ENCODE measurements at regions not wholly inside any gene's neighbourhood (a gene's known extent, or its start where the extent isn't known, plus 50 kb on each side); places are given as distances from the start of the nearest gene placed in this dataset.

GRCh38 chr9:108186642-108187395 is 669.0 kb downstream of the ACTL7B start:
- ATAC-seq (ENCODE audit: low FRiP score) (no peak), DNase-seq (ENCODE audit: low spot score) (no peak)
- TF ChIP-seq, protein P1, sequence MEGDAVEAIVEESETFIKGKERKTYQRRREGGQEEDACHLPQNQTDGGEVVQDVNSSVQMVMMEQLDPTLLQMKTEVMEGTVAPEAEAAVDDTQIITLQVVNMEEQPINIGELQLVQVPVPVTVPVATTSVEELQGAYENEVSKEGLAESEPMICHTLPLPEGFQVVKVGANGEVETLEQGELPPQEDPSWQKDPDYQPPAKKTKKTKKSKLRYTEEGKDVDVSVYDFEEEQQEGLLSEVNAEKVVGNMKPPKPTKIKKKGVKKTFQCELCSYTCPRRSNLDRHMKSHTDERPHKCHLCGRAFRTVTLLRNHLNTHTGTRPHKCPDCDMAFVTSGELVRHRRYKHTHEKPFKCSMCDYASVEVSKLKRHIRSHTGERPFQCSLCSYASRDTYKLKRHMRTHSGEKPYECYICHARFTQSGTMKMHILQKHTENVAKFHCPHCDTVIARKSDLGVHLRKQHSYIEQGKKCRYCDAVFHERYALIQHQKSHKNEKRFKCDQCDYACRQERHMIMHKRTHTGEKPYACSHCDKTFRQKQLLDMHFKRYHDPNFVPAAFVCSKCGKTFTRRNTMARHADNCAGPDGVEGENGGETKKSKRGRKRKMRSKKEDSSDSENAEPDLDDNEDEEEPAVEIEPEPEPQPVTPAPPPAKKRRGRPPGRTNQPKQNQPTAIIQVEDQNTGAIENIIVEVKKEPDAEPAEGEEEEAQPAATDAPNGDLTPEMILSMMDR (IDR thresholded peaks at IDR 0.05) = no peak

DNA sequence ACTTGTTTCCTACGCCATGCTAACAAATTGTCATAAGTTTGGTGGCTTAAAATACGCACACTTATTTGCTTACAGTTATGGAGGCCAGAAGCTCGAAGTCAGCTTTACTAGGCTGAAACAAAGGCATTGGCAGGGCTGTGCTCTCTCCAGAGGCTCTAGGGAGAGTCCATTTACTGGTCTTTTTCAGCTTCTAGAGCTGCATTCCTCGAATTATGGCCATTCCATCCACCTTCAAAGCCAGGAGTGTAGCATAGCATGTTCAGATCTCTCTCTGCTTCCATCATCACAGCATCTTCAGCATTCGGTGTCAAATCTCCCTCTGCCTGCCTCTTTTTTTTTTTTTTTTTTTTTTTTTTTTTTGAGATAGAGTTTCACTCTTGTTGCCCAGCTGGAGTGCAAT is 670.2 kb downstream of the ACTL7B start:
- TF ChIP-seq, protein P1 (IDR thresholded peaks at IDR 0.05) = no peak
- ATAC-seq (ENCODE audit: low FRiP score) (no peak), DNase-seq (ENCODE audit: low spot score) (no peak)

GRCh38 chr9:108184941-108185340 is 670.8 kb downstream of the ACTL7B start:
- TF ChIP-seq, protein P1 (IDR thresholded peaks at IDR 0.05) = no peak
- no peak for DNase-seq (ENCODE audit: low spot score)
- peak; percentile 64 for ATAC-seq (ENCODE audit: low FRiP score)

DNA sequence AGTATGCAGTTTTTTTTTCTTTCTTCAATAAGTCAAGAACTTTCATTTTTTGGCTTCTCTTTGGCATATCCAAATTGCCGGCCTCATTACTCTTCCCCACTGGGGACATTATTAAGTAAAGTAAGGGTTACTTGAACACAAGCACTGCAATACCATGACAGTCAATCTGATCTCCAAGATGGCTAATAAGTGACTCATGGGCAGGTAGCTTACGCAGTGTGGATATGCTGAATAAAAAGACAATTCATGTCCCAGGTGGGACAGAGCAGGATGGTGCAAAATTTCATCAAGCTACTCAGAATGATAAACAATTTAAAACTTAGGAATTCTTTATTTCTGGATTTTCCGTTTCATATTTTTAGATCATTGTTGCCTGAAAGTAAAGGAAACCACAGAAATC is 671.8 kb downstream of the ACTL7B start:
- DNase-seq (ENCODE audit: low spot score) (no peak), ATAC-seq (ENCODE audit: low FRiP score) (no peak)
- TF ChIP-seq, protein P1 (IDR thresholded peaks at IDR 0.05) = no peak

DNA sequence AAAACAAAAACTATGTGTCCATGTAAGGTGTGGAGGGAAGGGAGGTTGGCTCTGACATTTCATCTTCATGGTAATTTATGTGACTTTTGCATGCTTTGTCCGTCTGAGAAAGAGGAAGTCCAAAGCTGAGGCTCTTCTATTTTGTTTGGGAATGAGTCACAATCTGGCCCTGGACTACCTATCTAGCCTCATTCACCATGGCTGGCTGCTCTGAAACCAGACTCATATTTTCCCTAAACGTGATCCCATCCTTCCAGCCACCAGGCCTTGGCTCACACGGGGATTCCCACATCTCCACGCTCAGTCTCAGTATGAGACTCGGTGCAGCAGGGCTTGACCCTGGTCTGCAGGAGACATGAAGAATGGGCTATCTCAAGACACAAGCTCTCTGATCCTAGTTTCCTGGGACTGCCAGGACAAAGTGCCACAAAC is 672.8 kb downstream of the ACTL7B start:
- ATAC-seq (ENCODE audit: low FRiP score) = no peak
- TF ChIP-seq, protein P1 (IDR thresholded peaks at IDR 0.05) = no peak
- DNase-seq (ENCODE audit: low spot score) = no peak

GRCh38 chr9:108182270-108182669 is 673.5 kb downstream of the ACTL7B start:
- TF ChIP-seq, protein P1 (IDR thresholded peaks at IDR 0.05) = no peak
- DNase-seq (ENCODE audit: low spot score) = no peak
- no peak for ATAC-seq (ENCODE audit: low FRiP score)

DNA sequence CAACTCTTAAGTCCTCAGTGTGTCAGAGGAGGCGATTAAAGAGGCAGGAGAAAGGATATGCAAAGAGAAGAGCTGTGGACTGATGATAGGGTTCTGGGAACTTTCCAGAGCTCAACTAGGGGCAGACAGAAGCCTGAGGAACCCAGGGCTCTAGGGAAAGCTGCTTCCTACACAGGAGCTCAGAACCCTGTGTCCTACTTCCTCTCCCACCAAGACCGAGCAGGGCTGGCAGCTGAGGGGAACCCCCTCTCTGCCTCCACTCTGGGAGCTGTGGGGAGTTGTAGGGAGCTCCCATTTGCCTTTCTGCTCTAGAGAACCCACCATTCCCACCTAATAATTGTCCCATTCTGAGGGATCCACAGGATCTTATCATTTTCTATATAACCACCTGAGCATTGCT is 674.3 kb downstream of the ACTL7B start:
- TF ChIP-seq, protein P1 (IDR thresholded peaks at IDR 0.05) = no peak
- DNase-seq (ENCODE audit: low spot score) (no peak), ATAC-seq (ENCODE audit: low FRiP score) (no peak)
